ENCODE measurements at regions not wholly inside any gene's neighbourhood (a gene's known extent, or its start where the extent isn't known, plus 50 kb on each side); places are given as distances from the start of the nearest gene placed in this dataset.

- Histone ChIP-seq H3K27ac (ENCODE audit: low read depth, low read length) (no peak overlapping the region), H3K27me3 (ENCODE audit: insufficient read depth, low read length) (no peaks in the 10 kb centered on the region)
- WGBS: 92% methylated on average over 2 of the region's 2 CpGs
Measured at GRCh38 chr6:126784161-126784790, 334.2 kb upstream of the RSPO3 start.

GRCh38 chr6:126786262-126786661, 332.2 kb upstream of the RSPO3 start:
- no peaks in the 10 kb centered on the region for H3K9me3 ChIP-seq (ENCODE audit: insufficient read depth, low read depth, low read length)
- H3K4me3 ChIP-seq (ENCODE audit: low read length): no peak overlapping the region
- no peak overlapping the region for H3K9ac ChIP-seq (ENCODE audit: low read depth, low read length)
- WGBS: no CpG with 5 or more reads among the region's 1 CpG
- no peaks in the 10 kb centered on the region for H3K36me3 ChIP-seq (ENCODE audit: insufficient read depth, low read length)
- no peak overlapping the region for H3K27ac ChIP-seq (ENCODE audit: low read depth, low read length)
- no peaks in the 10 kb centered on the region for H3K4me1 ChIP-seq (ENCODE audit: insufficient read depth, low read length)
- no peaks in the 10 kb centered on the region for H3K27me3 ChIP-seq (ENCODE audit: insufficient read depth, low read length)

More at GRCh38 chr6:126784161-126784790, 334.2 kb upstream of the RSPO3 start:
- Histone ChIP-seq H3K4me1 (ENCODE audit: insufficient read depth, low read length) (no peaks in the 10 kb centered on the region), H3K4me3 (ENCODE audit: low read length) (no peak overlapping the region), H3K9ac (ENCODE audit: low read depth, low read length) (no peak overlapping the region), H3K36me3 (ENCODE audit: insufficient read depth, low read length) (no peaks in the 10 kb centered on the region), H3K9me3 (ENCODE audit: insufficient read depth, low read depth, low read length) (no peaks in the 10 kb centered on the region)

- Histone ChIP-seq H3K9ac (ENCODE audit: low read depth, low read length) (no peak overlapping the region), H3K9me3 (ENCODE audit: insufficient read depth, low read depth, low read length) (no peaks in the 10 kb centered on the region), H3K4me3 (ENCODE audit: low read length) (no peak overlapping the region), H3K36me3 (ENCODE audit: insufficient read depth, low read length) (no peaks in the 10 kb centered on the region), H3K27me3 (ENCODE audit: insufficient read depth, low read length) (no peaks in the 10 kb centered on the region), H3K4me1 (ENCODE audit: insufficient read depth, low read length) (no peaks in the 10 kb centered on the region), H3K27ac (ENCODE audit: low read depth, low read length) (no peak overlapping the region)
- WGBS: 94% methylated on average over 1 of the region's 1 CpG
Measured at GRCh38 chr6:126787635-126788034, 330.8 kb upstream of the RSPO3 start.

GRCh38 chr6:126788861-126789365, 329.6 kb upstream of the RSPO3 start:
- Histone ChIP-seq H3K4me3 (ENCODE audit: low read length) (no peak overlapping the region), H3K36me3 (ENCODE audit: insufficient read depth, low read length) (no peaks in the 10 kb centered on the region), H3K9ac (ENCODE audit: low read depth, low read length) (no peak overlapping the region), H3K27ac (ENCODE audit: low read depth, low read length) (no peak overlapping the region), H3K27me3 (ENCODE audit: insufficient read depth, low read length) (no peaks in the 10 kb centered on the region), H3K4me1 (ENCODE audit: insufficient read depth, low read length) (no peaks in the 10 kb centered on the region), H3K9me3 (ENCODE audit: insufficient read depth, low read depth, low read length) (no peaks in the 10 kb centered on the region)
- WGBS: 95% methylated on average over 6 of the region's 6 CpGs

GRCh38 chr6:126792340-126793085, 326.0 kb upstream of the RSPO3 start:
- no peak overlapping the region for H3K9ac ChIP-seq (ENCODE audit: low read depth, low read length)
- H3K4me3 ChIP-seq (ENCODE audit: low read length): no peak overlapping the region
- H3K27me3 ChIP-seq (ENCODE audit: insufficient read depth, low read length): no peaks in the 10 kb centered on the region
- H3K36me3 ChIP-seq (ENCODE audit: insufficient read depth, low read length): no peaks in the 10 kb centered on the region
- no peaks in the 10 kb centered on the region for H3K9me3 ChIP-seq (ENCODE audit: insufficient read depth, low read depth, low read length)
- 91% methylated on average over 5 of the region's 5 CpGs for WGBS
- H3K27ac ChIP-seq (ENCODE audit: low read depth, low read length): no peak overlapping the region
- no peaks in the 10 kb centered on the region for H3K4me1 ChIP-seq (ENCODE audit: insufficient read depth, low read length)

- no peak overlapping the region for H3K27ac ChIP-seq (ENCODE audit: low read depth, low read length)
- no peaks in the 10 kb centered on the region for H3K9me3 ChIP-seq (ENCODE audit: insufficient read depth, low read depth, low read length)
- H3K27me3 ChIP-seq (ENCODE audit: insufficient read depth, low read length): no peaks in the 10 kb centered on the region
- no peak overlapping the region for H3K4me3 ChIP-seq (ENCODE audit: low read length)
- no peaks in the 10 kb centered on the region for H3K4me1 ChIP-seq (ENCODE audit: insufficient read depth, low read length)
- H3K36me3 ChIP-seq (ENCODE audit: insufficient read depth, low read length): no peaks in the 10 kb centered on the region
- no peak overlapping the region for H3K9ac ChIP-seq (ENCODE audit: low read depth, low read length)
Measured at GRCh38 chr6:126795161-126795560, 323.3 kb upstream of the RSPO3 start.

- H3K4me1 ChIP-seq (ENCODE audit: insufficient read depth, low read length): no peaks in the 10 kb centered on the region
- WGBS: 100% methylated on average over 2 of the region's 2 CpGs
- no peaks in the 10 kb centered on the region for H3K36me3 ChIP-seq (ENCODE audit: insufficient read depth, low read length)
- no peaks in the 10 kb centered on the region for H3K9me3 ChIP-seq (ENCODE audit: insufficient read depth, low read depth, low read length)
- no peak overlapping the region for H3K27ac ChIP-seq (ENCODE audit: low read depth, low read length)
- H3K4me3 ChIP-seq (ENCODE audit: low read length): no peak overlapping the region
- no peaks in the 10 kb centered on the region for H3K27me3 ChIP-seq (ENCODE audit: insufficient read depth, low read length)
- H3K9ac ChIP-seq (ENCODE audit: low read depth, low read length): no peak overlapping the region
Measured at GRCh38 chr6:126797981-126798380, 320.5 kb upstream of the RSPO3 start.

GRCh38 chr6:126803769-126804168, 314.7 kb upstream of the RSPO3 start:
- no peak overlapping the region for H3K27ac ChIP-seq (ENCODE audit: low read depth, low read length)
- peaks cover 4% of the 10 kb centered on the region; the same call in 1 of the 2 replicates for H3K4me1 ChIP-seq (ENCODE audit: insufficient read depth, low read length)
- no peak overlapping the region for H3K9ac ChIP-seq (ENCODE audit: low read depth, low read length)
- no peaks in the 10 kb centered on the region for H3K9me3 ChIP-seq (ENCODE audit: insufficient read depth, low read depth, low read length)
- no peak overlapping the region for H3K4me3 ChIP-seq (ENCODE audit: low read length)
- H3K36me3 ChIP-seq (ENCODE audit: insufficient read depth, low read length): no peaks in the 10 kb centered on the region
- no peaks in the 10 kb centered on the region for H3K27me3 ChIP-seq (ENCODE audit: insufficient read depth, low read length)
- 71% methylated on average over 2 of the region's 3 CpGs for WGBS

- H3K27me3 ChIP-seq (ENCODE audit: insufficient read depth, low read length): no peaks in the 10 kb centered on the region
- H3K36me3 ChIP-seq (ENCODE audit: insufficient read depth, low read length): no peaks in the 10 kb centered on the region
- H3K9me3 ChIP-seq (ENCODE audit: insufficient read depth, low read depth, low read length): no peaks in the 10 kb centered on the region
- H3K27ac ChIP-seq (ENCODE audit: low read depth, low read length): no peak overlapping the region
- WGBS: 0% methylated on average over 1 of the region's 5 CpGs
- peaks cover 4% of the 10 kb centered on the region; the same call in 1 of the 2 replicates for H3K4me1 ChIP-seq (ENCODE audit: insufficient read depth, low read length)
- H3K4me3 ChIP-seq (ENCODE audit: low read length): no peak overlapping the region
- H3K9ac ChIP-seq (ENCODE audit: low read depth, low read length): no peak overlapping the region
Measured at GRCh38 chr6:126804332-126805064, 314.0 kb upstream of the RSPO3 start.

GRCh38 chr6:126805861-126806260, 312.6 kb upstream of the RSPO3 start:
- Histone ChIP-seq H3K36me3 (ENCODE audit: insufficient read depth, low read length) (no peaks in the 10 kb centered on the region), H3K9me3 (ENCODE audit: insufficient read depth, low read depth, low read length) (no peaks in the 10 kb centered on the region), H3K4me1 (ENCODE audit: insufficient read depth, low read length) (peaks cover 4% of the 10 kb centered on the region; the same call in 1 of the 2 replicates), H3K4me3 (ENCODE audit: low read length) (no peak overlapping the region), H3K9ac (ENCODE audit: low read depth, low read length) (no peak overlapping the region), H3K27ac (ENCODE audit: low read depth, low read length) (no peak overlapping the region), H3K27me3 (ENCODE audit: insufficient read depth, low read length) (no peaks in the 10 kb centered on the region)
- WGBS: 100% methylated on average over 1 of the region's 1 CpG

GRCh38 chr6:126807876-126808275, 310.6 kb upstream of the RSPO3 start:
- Histone ChIP-seq H3K27ac (ENCODE audit: low read depth, low read length) (no peak overlapping the region), H3K36me3 (ENCODE audit: insufficient read depth, low read length) (no peaks in the 10 kb centered on the region), H3K9ac (ENCODE audit: low read depth, low read length) (no peak overlapping the region), H3K9me3 (ENCODE audit: insufficient read depth, low read depth, low read length) (no peaks in the 10 kb centered on the region), H3K4me3 (ENCODE audit: low read length) (no peak overlapping the region), H3K4me1 (ENCODE audit: insufficient read depth, low read length) (peaks cover 11% of the 10 kb centered on the region), H3K27me3 (ENCODE audit: insufficient read depth, low read length) (no peaks in the 10 kb centered on the region)
- no CpG with 5 or more reads among the region's 1 CpG for WGBS

All from HUES64 (cell line).